ENCODE measurements at regions not wholly inside any gene's neighbourhood (a gene's known extent, or its start where the extent isn't known, plus 50 kb on each side); places are given as distances from the start of the nearest gene placed in this dataset.
"Not testable (repeated sequence)": the region's sequence is repeated elsewhere in the genome, so short reads cannot be mapped to it uniquely, and the experiment has no call there.

DNA sequence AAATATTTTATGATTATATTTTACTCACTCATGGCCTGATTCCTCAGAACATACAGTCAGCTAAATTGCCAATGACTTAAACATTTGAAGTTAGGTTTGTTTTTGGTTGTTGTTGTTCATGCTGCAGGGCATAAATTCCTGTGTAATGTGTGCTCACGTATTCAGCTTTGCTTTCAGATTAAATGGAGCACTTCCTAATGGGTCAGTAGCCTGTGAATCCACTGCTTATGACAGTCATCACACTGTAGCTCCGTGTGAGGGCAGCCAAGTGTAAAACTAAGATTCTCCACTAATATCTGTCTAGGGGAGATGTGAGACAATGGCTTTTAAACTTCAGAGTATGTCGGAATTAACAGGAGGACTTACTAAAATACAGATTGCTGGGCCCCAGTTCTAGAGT, 955.8 kb downstream of the SPATA31A7 start:
- intact Hi-C loops (cut with micrococcal nuclease; ENCODE audit: unreplicated experiment); H3K27me3 Mint-ChIP-seq (ENCODE audit: unreplicated experiment); H3K36me3 Mint-ChIP-seq (ENCODE audit: insufficient read depth, unreplicated experiment); H3K9me3 Mint-ChIP-seq (ENCODE audit: low read depth, unreplicated experiment); H3K4me3 Mint-ChIP-seq (ENCODE audit: low read depth, unreplicated experiment); H3K27ac Mint-ChIP-seq (ENCODE audit: unreplicated experiment); BruUV-seq (replicated peaks); DNase-seq; CTCF ChIA-PET; H3K4me1 Mint-ChIP-seq (ENCODE audit: low read depth, unreplicated experiment): not testable (repeated sequence)

Data from Calu3 (cell line).